GM10266 (cell line): ENCODE measurements at regions not wholly inside any gene's neighbourhood (a gene's known extent, or its start where the extent isn't known, plus 50 kb on each side); places are given as distances from the start of the nearest gene placed in this dataset.

Experiments
- DNase-seq: peaks from one replicate; pipeline ENCODE4 v3.0.0; 2012; ENCODE audit errors: extremely low spot score
- TF ChIP-seq, protein P1 (sequence below): IDR thresholded peaks from 2 replicates; pipeline ENCODE4 v1.5.1; 2012; ENCODE audit warnings: mild to moderate bottlenecking, low read depth; ENCODE audit not compliant: control insufficient read depth, insufficient read depth; ENCODE audit errors: missing control alignments

GRCh38 chr1:101299710-101300109, 62.9 kb downstream of the S1PR1 start:
- TF ChIP-seq, protein P1, sequence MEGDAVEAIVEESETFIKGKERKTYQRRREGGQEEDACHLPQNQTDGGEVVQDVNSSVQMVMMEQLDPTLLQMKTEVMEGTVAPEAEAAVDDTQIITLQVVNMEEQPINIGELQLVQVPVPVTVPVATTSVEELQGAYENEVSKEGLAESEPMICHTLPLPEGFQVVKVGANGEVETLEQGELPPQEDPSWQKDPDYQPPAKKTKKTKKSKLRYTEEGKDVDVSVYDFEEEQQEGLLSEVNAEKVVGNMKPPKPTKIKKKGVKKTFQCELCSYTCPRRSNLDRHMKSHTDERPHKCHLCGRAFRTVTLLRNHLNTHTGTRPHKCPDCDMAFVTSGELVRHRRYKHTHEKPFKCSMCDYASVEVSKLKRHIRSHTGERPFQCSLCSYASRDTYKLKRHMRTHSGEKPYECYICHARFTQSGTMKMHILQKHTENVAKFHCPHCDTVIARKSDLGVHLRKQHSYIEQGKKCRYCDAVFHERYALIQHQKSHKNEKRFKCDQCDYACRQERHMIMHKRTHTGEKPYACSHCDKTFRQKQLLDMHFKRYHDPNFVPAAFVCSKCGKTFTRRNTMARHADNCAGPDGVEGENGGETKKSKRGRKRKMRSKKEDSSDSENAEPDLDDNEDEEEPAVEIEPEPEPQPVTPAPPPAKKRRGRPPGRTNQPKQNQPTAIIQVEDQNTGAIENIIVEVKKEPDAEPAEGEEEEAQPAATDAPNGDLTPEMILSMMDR = no peak
- no peak for DNase-seq

- TF ChIP-seq, protein P1 = no peak
- no peak for DNase-seq
Observed at GRCh38 chr1:101300916-101301315, 64.1 kb downstream of the S1PR1 start.

- no peak for DNase-seq
- TF ChIP-seq, protein P1 = no peak
Observed at GRCh38 chr1:101301446-101302057, 64.7 kb downstream of the S1PR1 start.

- TF ChIP-seq, protein P1 = no peak
- no peak for DNase-seq
Observed at GRCh38 chr1:101302831-101303511, 66.2 kb downstream of the S1PR1 start.

DNA sequence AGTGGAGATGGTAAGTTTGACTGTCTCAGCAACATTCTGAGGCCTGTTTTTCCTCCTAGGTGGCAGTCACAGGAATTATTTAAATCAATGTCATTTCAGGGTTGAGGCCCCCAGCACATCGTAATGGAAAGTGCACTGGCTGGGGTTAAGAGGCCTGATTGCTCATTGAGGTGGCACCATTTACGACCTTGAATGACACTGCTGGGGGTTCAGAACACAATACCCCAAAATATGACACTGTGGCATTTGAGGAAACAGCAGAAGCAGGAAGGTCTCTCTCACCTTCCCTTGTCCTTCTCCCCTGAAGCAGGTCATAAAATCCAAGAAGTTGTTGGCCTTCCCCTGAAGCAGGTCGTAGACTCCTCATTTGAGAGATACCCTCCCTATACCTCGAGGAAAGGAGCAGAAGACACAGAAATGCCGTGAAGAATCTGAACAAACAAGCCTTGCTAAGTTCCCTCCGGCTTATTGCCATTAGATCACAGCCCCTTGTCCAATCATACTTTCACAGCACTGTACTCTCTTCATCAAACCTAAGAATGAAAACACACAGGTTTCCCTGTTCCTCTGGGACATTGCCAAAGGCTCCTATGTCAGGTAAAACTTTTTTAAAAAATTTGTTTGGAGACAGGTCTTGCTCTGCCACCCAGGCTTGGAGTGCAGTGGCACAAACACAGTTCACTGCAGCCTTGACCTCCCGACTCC, 71.3 kb downstream of the S1PR1 start:
- TF ChIP-seq, protein P1 = no peak

GRCh38 chr1:101308935-101309333, 72.1 kb downstream of the S1PR1 start:
- TF ChIP-seq, protein P1 = no peak
- no peak for DNase-seq

More for the DNA sequence above, 71.3 kb downstream of the S1PR1 start:
- DNase-seq = peak; percentile 19
